ENCODE measurements at regions not wholly inside any gene's neighbourhood (a gene's known extent, or its start where the extent isn't known, plus 50 kb on each side); places are given as distances from the start of the nearest gene placed in this dataset.
"Not testable (repeated sequence)": the region's sequence is repeated elsewhere in the genome, so short reads cannot be mapped to it uniquely, and the experiment has no call there.

- DNase-seq, result no peak
These were observed 529.1 kb upstream of the BRINP1 start for GRCh38 chr9:119898316-119898715.

GRCh38 chr9:119884438-119884837, 515.2 kb upstream of the BRINP1 start:
- no peak for DNase-seq

- no peak for DNase-seq
These were observed 512.7 kb upstream of the BRINP1 start for GRCh38 chr9:119881898-119882297.

- no peak for DNase-seq
These were observed 511.1 kb upstream of the BRINP1 start for GRCh38 chr9:119880361-119880760.

- no peak for DNase-seq
These were observed 508.1 kb upstream of the BRINP1 start for GRCh38 chr9:119877306-119877705.

GRCh38 chr9:119873877-119874276, 504.6 kb upstream of the BRINP1 start:
- no peak for DNase-seq

GRCh38 chr9:119870251-119870650, 501.0 kb upstream of the BRINP1 start:
- DNase-seq, result not testable (repeated sequence)

GRCh38 chr9:119868694-119869093, 499.5 kb upstream of the BRINP1 start:
- DNase-seq, result no peak

- DNase-seq, result no peak
These were observed 492.6 kb upstream of the BRINP1 start for GRCh38 chr9:119861842-119862241.

- DNase-seq, result no peak
These were observed 489.9 kb upstream of the BRINP1 start for GRCh38 chr9:119859128-119859527.

GRCh38 chr9:119853126-119853525, 483.9 kb upstream of the BRINP1 start:
- DNase-seq, result no peak

GRCh38 chr9:119852390-119852789, 483.2 kb upstream of the BRINP1 start:
- DNase-seq, result no peak

- DNase-seq, result no peak
These were observed 475.2 kb upstream of the BRINP1 start for GRCh38 chr9:119844431-119844830.

- no peak for DNase-seq
These were observed 471.8 kb upstream of the BRINP1 start for GRCh38 chr9:119841016-119841415.

GRCh38 chr9:119839888-119840287, 470.7 kb upstream of the BRINP1 start:
- DNase-seq, result no peak

GRCh38 chr9:119838210-119838609, 469.0 kb upstream of the BRINP1 start:
- DNase-seq, result no peak

- no peak for DNase-seq
These were observed 466.8 kb upstream of the BRINP1 start for GRCh38 chr9:119836036-119836435.

- no peak for DNase-seq
These were observed 464.9 kb upstream of the BRINP1 start for GRCh38 chr9:119834064-119834620.

- DNase-seq, result no peak
These were observed 462.1 kb upstream of the BRINP1 start for GRCh38 chr9:119831309-119831708.

GRCh38 chr9:119829748-119830147, 460.5 kb upstream of the BRINP1 start:
- DNase-seq, result no peak

- DNase-seq, result no peak
These were observed 460.0 kb upstream of the BRINP1 start for GRCh38 chr9:119829186-119829585.

- DNase-seq, result no peak
These were observed 458.3 kb upstream of the BRINP1 start for GRCh38 chr9:119827526-119827925.

- no peak for DNase-seq
These were observed 457.9 kb upstream of the BRINP1 start for GRCh38 chr9:119827126-119827525.

- DNase-seq, result no peak
These were observed 449.6 kb upstream of the BRINP1 start for GRCh38 chr9:119818726-119819435.
